ENCODE measurements at regions not wholly inside any gene's neighbourhood (a gene's known extent, or its start where the extent isn't known, plus 50 kb on each side); places are given as distances from the start of the nearest gene placed in this dataset.

GRCh38 chr14:65943150-65943549 is 530.6 kb downstream of the FUT8 start:
- TF ChIP-seq, protein P1, sequence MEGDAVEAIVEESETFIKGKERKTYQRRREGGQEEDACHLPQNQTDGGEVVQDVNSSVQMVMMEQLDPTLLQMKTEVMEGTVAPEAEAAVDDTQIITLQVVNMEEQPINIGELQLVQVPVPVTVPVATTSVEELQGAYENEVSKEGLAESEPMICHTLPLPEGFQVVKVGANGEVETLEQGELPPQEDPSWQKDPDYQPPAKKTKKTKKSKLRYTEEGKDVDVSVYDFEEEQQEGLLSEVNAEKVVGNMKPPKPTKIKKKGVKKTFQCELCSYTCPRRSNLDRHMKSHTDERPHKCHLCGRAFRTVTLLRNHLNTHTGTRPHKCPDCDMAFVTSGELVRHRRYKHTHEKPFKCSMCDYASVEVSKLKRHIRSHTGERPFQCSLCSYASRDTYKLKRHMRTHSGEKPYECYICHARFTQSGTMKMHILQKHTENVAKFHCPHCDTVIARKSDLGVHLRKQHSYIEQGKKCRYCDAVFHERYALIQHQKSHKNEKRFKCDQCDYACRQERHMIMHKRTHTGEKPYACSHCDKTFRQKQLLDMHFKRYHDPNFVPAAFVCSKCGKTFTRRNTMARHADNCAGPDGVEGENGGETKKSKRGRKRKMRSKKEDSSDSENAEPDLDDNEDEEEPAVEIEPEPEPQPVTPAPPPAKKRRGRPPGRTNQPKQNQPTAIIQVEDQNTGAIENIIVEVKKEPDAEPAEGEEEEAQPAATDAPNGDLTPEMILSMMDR (IDR thresholded peaks at IDR 0.05), result no peak
- no peak for TF ChIP-seq ZFX (IDR thresholded peaks at IDR 0.05; ENCODE audit: borderline replicate concordance)

Measured in 22Rv1 (cell line).